ENCODE measurements at regions not wholly inside any gene's neighbourhood (a gene's known extent, or its start where the extent isn't known, plus 50 kb on each side); places are given as distances from the start of the nearest gene placed in this dataset.

DNA sequence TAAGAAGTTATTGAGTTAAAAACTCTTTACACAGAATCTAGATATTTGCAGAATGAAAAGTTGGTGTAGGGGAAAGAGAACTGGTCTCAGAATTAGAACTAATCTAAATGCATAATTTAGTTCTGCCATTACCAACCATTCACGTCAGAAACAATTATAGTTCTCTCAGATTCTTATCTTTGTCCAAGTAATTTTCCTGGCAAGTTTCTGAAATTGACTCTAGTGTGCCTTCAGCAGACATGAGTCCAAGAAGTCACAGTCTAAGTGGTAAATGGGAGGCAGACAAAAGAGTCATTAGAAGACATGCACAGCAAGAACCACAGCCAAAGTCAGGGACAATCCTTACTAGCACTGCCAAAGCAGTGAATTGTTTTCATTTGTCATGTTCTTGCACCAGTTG is 1870.1 kb downstream of the LRRC4C start:
- TF ChIP-seq, protein P1, sequence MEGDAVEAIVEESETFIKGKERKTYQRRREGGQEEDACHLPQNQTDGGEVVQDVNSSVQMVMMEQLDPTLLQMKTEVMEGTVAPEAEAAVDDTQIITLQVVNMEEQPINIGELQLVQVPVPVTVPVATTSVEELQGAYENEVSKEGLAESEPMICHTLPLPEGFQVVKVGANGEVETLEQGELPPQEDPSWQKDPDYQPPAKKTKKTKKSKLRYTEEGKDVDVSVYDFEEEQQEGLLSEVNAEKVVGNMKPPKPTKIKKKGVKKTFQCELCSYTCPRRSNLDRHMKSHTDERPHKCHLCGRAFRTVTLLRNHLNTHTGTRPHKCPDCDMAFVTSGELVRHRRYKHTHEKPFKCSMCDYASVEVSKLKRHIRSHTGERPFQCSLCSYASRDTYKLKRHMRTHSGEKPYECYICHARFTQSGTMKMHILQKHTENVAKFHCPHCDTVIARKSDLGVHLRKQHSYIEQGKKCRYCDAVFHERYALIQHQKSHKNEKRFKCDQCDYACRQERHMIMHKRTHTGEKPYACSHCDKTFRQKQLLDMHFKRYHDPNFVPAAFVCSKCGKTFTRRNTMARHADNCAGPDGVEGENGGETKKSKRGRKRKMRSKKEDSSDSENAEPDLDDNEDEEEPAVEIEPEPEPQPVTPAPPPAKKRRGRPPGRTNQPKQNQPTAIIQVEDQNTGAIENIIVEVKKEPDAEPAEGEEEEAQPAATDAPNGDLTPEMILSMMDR (IDR thresholded peaks at IDR 0.05) = no peak
- no peak for TF ChIP-seq EZH2 (IDR thresholded peaks at IDR 0.05; ENCODE audit: borderline replicate concordance, insufficient read depth, low read depth, low read length, poor library complexity, severe bottlenecking)

Measured in B cell (primary cell).